Superior temporal gyrus (tissue), 1 donor: ENCODE measurements at regions not wholly inside any gene's neighbourhood (a gene's known extent, or its start where the extent isn't known, plus 50 kb on each side); places are given as distances from the start of the nearest gene placed in this dataset.

ENCODE experiments used
- DNase-seq: peaks from one replicate; pipeline ENCODE4 v3.0.0-alpha.2; 2016; ENCODE audit errors: extremely low spot score

GRCh38 chr12:92615086-92615485 is 87.7 kb upstream of the PLEKHG7 start:
- no peak for DNase-seq

GRCh38 chr12:92614502-92614901 is 88.3 kb upstream of the PLEKHG7 start:
- DNase-seq: no peak

- DNase-seq: no peak
Measured at GRCh38 chr12:92614001-92614400, 88.8 kb upstream of the PLEKHG7 start.

GRCh38 chr12:92612611-92613010 is 90.2 kb upstream of the PLEKHG7 start:
- DNase-seq: no peak

GRCh38 chr12:92608151-92609091 is 94.4 kb upstream of the PLEKHG7 start:
- DNase-seq: peak; percentile 69

GRCh38 chr12:92606956-92607355 is 95.8 kb upstream of the PLEKHG7 start:
- DNase-seq: no peak

GRCh38 chr12:92605621-92606170 is 97.1 kb upstream of the PLEKHG7 start:
- DNase-seq: no peak

- no peak for DNase-seq
Measured at GRCh38 chr12:92604786-92605185, 98.0 kb upstream of the PLEKHG7 start.

GRCh38 chr12:92603741-92604432 is 98.9 kb upstream of the PLEKHG7 start:
- no peak for DNase-seq

- DNase-seq: no peak
Measured at GRCh38 chr12:92602930-92603623, 99.7 kb upstream of the PLEKHG7 start.

GRCh38 chr12:92602476-92602875 is 100.3 kb upstream of the PLEKHG7 start:
- DNase-seq: no peak

GRCh38 chr12:92601680-92602079 is 101.1 kb upstream of the PLEKHG7 start:
- no peak for DNase-seq

- DNase-seq: no peak
Measured at GRCh38 chr12:92601176-92601575, 101.6 kb upstream of the PLEKHG7 start.

- DNase-seq: no peak
Measured at GRCh38 chr12:92600052-92600451, 102.7 kb upstream of the PLEKHG7 start.

- DNase-seq: no peak
Measured at GRCh38 chr12:92597997-92598396, 104.8 kb upstream of the PLEKHG7 start.

- DNase-seq: no peak
Measured at GRCh38 chr12:92597118-92597517, 105.7 kb upstream of the PLEKHG7 start.

- DNase-seq: no peak
Measured at GRCh38 chr12:92596383-92596782, 106.4 kb upstream of the PLEKHG7 start.

- no peak for DNase-seq
Measured at GRCh38 chr12:92595663-92596062, 107.1 kb upstream of the PLEKHG7 start.

GRCh38 chr12:92593734-92594402 is 108.9 kb upstream of the PLEKHG7 start:
- DNase-seq: no peak

GRCh38 chr12:92585115-92585727 is 117.6 kb upstream of the PLEKHG7 start:
- no peak for DNase-seq

GRCh38 chr12:92583910-92584309 is 118.9 kb upstream of the PLEKHG7 start:
- no peak for DNase-seq
